Erythroblast (primary cell): ENCODE measurements at regions not wholly inside any gene's neighbourhood (a gene's known extent, or its start where the extent isn't known, plus 50 kb on each side); places are given as distances from the start of the nearest gene placed in this dataset.

ENCODE experiments used
- GATA1 ChIP-seq: IDR thresholded peaks from 2 replicates; pipeline ENCODE4 v1.6.1; 2011; ENCODE audit warnings: low read depth, mild to moderate bottlenecking, control low read depth, low read length, moderate library complexity
- POLR2A ChIP-seq: IDR thresholded peaks from 2 replicates; pipeline ENCODE4 v1.6.1; 2011; ENCODE audit warnings: mild to moderate bottlenecking, low read length

DNA sequence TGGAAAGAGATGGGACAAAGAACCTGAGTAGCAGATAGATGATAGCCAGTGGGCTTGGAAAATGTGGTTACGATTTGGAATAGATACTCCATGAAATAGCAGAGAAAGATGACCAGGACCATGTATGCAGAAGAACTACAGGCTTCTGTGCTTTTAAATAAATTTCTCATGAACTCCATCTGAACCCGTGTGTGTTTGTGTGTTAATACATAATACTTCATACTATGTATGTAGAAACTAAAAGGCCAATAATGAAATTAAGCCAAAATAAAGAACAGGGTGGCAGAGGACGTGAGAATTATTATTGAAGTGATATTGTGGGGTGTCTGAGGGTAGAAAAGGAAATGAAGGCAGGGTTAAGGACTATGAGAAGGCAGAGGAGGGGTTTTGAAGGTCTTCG, 385.1 kb upstream of the RPS23 start:
- TF ChIP-seq POLR2A (no peak), GATA1 (no peak)
